GM12875 (cell line): ENCODE measurements at regions not wholly inside any gene's neighbourhood (a gene's known extent, or its start where the extent isn't known, plus 50 kb on each side); places are given as distances from the start of the nearest gene placed in this dataset.

Experiments used
- H3K4me3 ChIP-seq: one replicate; pipeline ENCODE4 v1.5.1; 2011; ENCODE audit warnings: low read depth, low read length, control low read depth
- TF ChIP-seq, protein P1 (sequence below): IDR thresholded peaks from 2 replicates; pipeline ENCODE4 v1.5.1; 2011; ENCODE audit warnings: low read depth, mild to moderate bottlenecking, control low read depth, inconsistent platforms, low read length, moderate library complexity, borderline replicate concordance; ENCODE audit not compliant: insufficient read depth

DNA sequence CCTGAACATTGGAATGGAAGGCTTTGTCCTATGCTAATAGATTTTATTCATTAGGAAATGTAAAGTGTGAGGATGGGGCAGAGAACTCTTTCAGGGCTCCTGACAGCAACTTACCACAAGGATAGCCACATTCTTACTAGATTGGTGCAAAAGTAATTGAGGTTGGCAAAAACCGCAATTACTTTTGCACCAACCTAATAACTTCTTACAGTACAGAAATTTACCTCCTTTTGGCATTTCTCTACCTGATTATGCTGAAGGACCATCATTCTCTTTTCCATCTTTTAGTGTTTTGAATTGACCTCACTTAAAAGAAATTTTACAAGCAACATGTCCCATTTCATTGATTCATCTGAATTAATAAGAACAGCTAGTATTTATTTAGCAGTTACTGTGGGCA, 109.2 kb upstream of the AP1S2 start:
- TF ChIP-seq, protein P1, sequence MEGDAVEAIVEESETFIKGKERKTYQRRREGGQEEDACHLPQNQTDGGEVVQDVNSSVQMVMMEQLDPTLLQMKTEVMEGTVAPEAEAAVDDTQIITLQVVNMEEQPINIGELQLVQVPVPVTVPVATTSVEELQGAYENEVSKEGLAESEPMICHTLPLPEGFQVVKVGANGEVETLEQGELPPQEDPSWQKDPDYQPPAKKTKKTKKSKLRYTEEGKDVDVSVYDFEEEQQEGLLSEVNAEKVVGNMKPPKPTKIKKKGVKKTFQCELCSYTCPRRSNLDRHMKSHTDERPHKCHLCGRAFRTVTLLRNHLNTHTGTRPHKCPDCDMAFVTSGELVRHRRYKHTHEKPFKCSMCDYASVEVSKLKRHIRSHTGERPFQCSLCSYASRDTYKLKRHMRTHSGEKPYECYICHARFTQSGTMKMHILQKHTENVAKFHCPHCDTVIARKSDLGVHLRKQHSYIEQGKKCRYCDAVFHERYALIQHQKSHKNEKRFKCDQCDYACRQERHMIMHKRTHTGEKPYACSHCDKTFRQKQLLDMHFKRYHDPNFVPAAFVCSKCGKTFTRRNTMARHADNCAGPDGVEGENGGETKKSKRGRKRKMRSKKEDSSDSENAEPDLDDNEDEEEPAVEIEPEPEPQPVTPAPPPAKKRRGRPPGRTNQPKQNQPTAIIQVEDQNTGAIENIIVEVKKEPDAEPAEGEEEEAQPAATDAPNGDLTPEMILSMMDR: no peak
- no peak overlapping the region for H3K4me3 ChIP-seq

DNA sequence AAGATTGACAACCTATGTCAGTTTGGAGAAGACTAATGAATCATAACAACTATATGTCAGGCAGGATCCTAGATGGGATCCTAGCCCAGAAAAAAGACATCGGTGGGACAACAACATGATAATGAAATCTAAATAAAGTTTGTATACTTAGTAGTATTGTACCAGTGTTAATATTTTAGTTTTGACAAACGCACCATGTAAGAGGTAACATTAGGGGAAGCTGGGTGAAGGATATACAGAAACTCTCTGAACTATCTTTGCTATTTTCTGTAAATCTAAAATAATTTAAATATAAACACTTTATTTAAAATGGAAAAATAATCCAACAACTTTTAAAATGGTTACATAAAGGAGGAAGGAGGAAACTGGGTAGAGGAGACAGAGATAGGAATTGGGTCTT, 105.6 kb upstream of the AP1S2 start:
- H3K4me3 ChIP-seq: no peak overlapping the region
- TF ChIP-seq, protein P1: no peak

DNA sequence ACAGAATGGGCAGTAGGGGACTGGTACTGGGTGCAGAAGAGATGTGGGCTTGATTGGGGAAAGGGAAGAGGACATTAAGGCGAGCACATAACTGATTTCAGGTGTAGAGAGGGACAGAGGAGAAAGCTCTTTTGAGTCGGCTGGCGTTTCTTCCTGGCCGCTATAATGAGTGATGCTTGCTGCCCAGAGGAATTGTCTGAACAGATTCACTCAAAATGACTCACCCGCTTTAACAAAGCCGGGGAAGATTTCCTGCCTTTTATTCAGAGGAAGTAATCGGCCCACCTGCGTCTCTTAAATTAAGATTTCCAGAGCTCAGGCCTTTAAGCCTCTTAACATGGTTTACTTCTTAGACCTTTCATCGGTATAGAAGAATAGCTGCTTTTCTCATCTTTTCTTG, 102.1 kb upstream of the AP1S2 start:
- TF ChIP-seq, protein P1: no peak
- no peak overlapping the region for H3K4me3 ChIP-seq

DNA sequence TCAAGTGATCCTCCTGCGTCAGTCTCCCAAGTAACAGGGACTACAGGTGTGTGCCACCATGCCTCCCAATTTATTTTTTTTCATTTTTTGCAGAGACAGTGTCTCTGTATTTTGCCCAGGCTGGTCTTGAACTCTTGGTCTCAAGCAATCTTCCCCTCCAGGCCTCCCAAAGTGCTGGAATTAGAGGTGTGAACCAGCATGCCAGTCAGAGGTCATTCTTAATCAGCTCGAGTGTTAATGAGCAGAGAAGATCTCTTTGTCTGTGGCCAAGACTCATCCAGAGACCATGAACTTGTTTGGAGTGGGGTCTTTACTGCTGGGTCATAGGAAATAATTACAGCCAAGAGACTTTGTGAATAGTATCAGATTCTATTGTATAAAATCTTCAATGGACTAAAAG, 99.2 kb upstream of the AP1S2 start:
- TF ChIP-seq, protein P1: no peak

DNA sequence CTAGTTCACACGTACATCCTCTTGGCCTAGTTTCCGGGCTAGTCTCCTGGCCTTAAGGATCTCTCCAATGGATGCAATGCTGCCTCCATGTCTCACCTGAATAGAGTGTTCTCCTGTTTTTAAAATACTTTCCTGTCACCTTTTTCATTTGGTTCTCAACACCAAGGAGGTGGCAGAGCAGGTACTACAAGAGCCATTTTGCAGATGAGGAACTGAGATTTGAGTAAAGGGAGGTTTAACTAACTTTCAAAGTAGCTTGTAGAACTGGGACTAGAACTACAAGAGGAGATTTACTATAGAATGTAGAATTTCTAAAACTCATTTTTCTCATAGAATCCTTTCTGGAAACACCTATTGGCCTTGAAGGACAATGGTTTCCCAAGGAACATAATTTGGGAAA, 97.6 kb upstream of the AP1S2 start:
- H3K4me3 ChIP-seq: no peak overlapping the region
- TF ChIP-seq, protein P1: no peak

More for the DNA sequence above, 99.2 kb upstream of the AP1S2 start:
- no peak overlapping the region for H3K4me3 ChIP-seq

DNA sequence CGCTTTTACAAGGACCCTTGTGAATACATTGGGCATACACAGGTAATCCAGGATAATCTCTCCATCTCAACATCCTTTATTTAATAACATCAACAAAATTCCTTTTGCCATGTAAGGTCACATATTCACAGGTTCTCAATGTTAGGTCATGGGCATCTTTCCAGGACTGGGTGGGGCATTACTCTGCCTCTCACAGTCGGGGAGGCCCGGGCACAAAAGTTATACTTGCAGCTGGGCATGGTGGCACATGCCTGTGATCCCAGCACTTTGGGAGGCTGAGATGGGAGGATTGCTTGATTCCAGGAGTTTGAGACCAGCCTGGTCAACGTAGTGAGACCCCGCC, 93.7 kb upstream of the AP1S2 start:
- H3K4me3 ChIP-seq: no peak overlapping the region
- TF ChIP-seq, protein P1: no peak

DNA sequence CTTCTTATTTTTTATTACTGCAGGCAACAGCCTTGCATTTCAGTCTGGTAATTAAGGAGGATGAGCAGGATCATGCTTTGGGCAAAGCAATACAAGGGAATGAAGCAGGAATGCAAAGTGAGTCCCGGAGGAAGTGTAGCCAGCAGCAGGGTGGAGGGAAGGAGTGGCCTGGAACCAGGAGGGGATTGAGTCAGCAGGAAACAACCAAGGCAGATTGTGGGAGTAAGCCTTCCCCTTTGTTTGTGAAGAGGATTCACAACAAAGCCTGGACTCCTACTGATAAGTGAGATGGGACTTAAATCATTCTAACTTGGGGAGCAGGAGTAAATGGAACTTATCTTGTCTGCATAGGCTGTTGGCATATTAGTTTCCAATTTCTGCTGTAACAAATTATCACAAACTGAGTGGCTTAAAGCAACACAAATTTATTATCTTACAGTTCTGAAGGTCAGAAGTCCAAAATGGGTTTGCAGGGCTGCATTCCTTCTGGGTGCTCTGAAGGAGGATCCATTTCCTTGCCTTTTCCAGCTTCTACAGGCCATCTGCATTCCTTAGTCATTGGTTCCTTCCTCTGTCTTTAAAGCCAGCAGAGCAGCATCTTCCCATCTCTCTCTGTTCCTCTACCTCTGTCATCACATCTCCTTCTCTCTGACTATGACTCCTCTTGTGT, 93.2 kb upstream of the AP1S2 start:
- TF ChIP-seq, protein P1: no peak

More for the DNA sequence above, 93.2 kb upstream of the AP1S2 start:
- H3K4me3 ChIP-seq: no peak overlapping the region
